Peyer's patch (tissue), 4 donors: ENCODE measurements at regions not wholly inside any gene's neighbourhood (a gene's known extent, or its start where the extent isn't known, plus 50 kb on each side); places are given as distances from the start of the nearest gene placed in this dataset.

ENCODE experiments used
- CTCF ChIP-seq, 6 experiments: fragments of 450-650 bp in 4 of 6; fragments of 200-600 bp in 2 of 6; sonication (generic) in 1 of 6; IDR thresholded peaks; one replicate each; pipeline ENCODE4 v1.5.1; 2017 to 2019; ENCODE audit warnings: antibody characterized with exemption in 6 of 6, mild to moderate bottlenecking in 3 of 6, moderate library complexity in 1 of 6
- POLR2A ChIP-seq, 2 donors: fragments of 450-650 bp; IDR thresholded peaks; one replicate each; pipeline ENCODE4 v1.5.1; 2017; ENCODE audit warnings: antibody characterized with exemption in 2 of 2, mild to moderate bottlenecking in 2 of 2, moderate library complexity in 2 of 2

GRCh38 chr11:128105950-128106349 lies 481.4 kb downstream of the ETS1 start:
- no peak for TF ChIP-seq CTCF (IDR thresholded peaks at IDR 0.05)
- TF ChIP-seq POLR2A (IDR thresholded peaks at IDR 0.05) = no peak
